ENCODE measurements at regions not wholly inside any gene's neighbourhood (a gene's known extent, or its start where the extent isn't known, plus 50 kb on each side); places are given as distances from the start of the nearest gene placed in this dataset.

DNA sequence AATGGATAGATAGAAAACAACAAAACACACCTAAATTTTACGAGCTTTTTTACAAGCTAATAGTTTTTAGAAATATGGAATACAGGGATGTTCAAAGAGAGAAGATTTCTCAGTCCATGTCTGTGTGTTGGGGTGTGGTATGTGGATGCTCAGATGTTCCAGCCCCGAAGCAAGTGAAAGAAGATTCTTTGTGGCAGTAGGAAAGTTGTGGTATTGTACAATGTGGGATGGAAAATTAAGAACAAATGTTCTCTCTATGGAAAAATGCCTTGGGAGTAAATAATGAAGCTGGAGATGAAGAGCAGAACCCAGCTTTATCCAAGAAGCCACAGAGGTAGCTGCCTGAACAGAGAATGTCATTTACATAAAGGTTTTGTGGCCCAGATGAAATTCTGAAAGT, 150.3 kb upstream of the PRKD1 start:
- DNase-seq = no peak

DNA sequence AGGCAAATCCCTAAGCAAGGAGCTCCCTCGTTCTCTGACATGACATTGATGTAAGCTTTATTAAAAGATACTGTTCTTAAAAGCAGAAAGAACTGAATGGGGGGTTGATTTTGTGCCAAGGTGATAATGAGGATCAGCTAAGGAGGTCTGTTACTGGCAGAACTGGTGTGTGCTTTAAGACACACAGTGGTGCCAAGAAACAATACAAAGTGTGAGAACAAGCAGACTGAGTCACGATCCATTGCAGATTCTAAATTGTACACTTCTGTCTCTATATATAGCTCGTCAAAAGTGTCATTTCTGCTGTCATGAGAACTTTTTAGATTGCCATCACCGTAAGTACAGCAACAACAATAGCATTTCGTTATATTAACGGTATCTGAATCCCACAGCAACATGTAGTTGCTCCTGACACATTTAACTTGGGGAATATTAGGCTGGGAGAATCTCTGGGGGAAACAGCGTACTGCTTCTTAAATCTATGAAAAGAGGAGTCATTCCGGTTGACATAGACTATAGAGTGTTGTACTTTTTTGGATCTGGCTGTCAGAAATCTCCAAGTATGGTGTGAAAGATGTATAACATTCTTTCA, 151.3 kb upstream of the PRKD1 start:
- no peak for DNase-seq

DNA sequence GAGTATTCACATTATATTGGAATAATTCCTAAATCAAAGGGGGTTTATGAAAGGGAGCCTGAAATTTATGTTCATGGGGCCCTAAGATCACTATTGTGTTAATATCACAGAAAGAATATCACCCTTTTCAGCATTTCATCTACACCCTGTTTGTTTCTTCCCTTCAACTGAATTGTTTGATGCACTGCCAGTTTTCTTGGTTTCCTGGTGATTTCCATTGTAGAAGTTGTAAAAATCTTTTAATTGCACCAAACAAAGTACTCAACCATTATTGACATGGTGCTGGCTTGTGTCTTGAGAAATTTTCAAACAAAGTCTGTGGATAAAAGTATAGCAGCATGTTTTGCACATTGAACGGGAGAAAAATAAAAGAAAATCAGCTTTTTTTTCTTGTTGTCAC, 154.8 kb upstream of the PRKD1 start:
- no peak for DNase-seq

DNA sequence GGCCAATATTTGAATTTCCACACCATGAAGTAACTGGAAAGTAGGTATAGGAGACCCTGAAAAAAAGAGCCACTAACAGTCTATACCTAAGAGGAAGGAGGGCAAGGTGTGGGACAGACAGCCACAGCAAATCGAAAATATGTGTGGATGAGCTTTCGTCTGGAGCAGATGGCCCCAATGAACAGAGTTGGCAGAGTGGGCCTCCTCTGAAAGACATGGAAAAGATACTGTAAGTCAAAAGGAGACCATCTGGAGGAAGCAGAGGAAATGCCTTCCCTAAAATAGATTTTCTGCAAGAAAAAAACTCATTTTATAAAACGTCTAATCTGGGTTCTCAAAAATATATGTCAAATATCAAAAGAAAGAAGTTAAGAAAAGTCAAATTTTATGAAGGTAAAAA, 157.2 kb upstream of the PRKD1 start:
- DNase-seq = no peak

DNA sequence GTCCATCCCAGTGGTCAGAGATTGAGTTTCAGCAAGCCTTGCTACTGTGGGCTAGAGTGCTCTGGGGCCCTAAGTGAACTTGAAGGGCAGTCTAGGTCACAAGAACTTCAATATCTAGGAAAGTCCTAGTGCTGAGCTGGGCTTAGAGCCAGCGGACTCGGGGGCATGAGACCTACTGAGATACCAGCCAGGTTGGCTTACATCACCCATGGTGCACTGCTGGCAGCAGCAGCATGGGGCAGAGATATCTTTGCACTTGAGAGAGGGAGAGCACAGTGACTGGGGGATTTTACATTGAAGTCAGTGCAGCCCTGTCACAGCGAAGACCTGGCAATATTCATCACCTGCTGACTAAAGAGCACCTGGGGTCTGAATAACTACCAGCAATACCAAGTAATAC, 158.3 kb upstream of the PRKD1 start:
- DNase-seq = no peak

DNA sequence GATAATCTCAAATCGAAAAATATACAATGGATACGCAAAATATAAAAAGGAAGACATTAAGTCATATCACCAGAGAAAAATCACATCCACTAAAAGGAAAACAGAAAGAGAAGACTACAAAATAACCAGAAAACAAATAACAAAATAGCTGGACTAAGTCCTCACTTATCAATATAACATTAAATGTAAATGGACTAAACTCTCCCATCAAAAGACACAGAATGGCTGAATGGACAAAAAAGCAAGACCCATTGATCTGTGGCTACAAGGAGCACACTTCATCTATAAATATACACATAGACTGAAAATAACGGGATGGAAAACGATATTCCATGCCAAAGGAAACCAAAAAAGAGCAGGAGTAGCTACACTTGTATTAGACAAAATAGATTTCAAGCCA, 161.0 kb upstream of the PRKD1 start:
- DNase-seq = no peak

DNA sequence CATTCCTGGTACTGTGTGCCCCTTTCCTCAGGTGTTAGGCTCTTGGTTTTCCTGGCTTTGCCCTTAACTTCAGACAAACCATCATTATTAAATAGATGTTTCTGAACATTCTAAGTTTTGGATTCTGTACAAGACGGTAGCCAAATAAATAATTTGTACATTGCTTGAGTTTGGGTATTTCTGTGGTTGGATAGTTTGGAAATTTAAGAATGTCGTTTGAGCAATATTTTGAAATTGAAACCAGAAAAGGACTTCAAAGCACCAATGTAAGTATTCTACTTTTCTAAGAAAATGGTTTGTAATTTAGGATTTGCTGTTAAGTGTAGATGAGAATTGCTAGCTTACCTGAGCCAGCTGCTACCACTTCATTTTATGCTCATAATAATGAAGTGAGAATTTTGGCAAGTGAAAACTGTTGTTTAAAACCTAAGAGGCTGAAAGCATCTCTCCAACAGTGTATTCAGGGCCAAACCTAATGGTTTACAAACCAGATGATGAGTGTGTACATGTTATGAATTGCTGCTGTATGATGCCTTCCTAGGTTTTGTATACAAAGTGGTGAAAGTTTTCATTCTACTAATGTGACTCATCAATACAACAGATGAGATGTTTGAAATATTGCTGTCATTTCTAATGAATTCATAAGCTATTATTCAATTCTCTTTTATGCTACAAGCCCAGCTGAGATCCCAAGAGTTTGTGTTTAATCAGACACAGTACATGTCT, 181.5 kb upstream of the PRKD1 start:
- DNase-seq = no peak

DNA sequence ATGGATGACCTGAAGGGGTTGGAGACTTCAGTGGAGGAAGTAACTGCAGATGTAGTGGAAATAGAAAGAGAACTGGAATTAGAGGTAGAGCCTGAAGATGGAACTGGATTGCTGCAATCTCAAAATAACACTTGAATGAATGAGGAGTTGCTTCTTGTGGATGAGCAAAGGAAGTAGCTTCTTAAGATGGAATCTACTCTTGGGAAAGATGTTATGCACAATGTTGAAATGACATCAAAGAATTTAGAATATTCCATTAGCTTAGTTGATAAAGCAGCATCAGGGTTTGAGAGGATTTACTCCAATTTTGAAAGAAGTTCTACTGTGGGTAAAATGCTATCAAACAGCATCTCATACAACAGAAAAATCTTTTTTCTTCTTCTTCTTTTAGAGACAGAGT, 186.4 kb upstream of the PRKD1 start:
- no peak for DNase-seq

DNA sequence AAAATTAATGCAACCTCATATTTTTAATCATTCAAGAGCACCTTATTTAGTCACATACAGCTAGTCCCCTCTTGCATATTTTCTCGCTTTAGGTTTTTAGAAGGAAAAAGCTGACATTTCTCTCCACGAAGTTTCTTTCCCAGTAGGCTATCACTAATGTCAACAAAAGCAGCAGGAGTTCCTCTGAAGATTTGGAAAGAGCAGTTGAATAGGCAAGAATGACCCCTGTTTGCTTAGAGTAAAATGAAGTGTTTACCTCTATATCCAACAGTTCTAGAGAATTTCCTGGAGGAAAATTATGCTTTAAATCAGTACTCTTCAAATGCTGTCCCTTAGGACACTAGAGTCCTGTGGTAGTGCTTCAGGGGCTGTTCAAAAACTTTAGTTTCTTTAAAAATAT, 188.1 kb upstream of the PRKD1 start:
- DNase-seq = no peak

DNA sequence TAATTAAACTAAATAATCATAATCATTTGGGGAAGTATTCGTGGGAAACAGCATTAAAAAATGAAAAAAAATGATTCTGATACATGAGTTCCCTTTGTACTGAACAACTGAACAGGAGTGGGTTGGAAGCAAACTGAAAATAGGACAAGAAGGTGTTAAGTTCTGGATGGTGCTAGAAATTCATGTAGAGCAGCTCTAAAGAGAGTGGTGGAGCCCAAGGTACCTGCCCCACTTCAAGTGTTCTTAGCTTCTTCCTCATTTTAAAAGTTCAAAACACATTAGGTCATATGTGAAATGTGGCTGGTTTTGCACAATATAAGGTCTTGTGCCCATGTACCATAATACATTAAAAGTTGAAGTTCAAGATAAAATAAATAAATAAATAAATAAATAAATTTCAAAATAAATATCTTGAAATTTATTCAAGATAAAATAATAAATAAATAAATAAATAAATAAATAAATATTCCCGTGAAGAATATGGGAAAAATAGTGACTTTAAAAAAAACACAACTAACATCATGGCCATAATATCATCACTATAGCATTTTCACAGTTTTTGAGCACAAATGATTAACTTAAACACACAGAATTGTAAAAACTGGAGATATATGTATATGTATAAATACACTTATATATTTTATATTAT, 191.5 kb upstream of the PRKD1 start:
- no peak for DNase-seq

DNA sequence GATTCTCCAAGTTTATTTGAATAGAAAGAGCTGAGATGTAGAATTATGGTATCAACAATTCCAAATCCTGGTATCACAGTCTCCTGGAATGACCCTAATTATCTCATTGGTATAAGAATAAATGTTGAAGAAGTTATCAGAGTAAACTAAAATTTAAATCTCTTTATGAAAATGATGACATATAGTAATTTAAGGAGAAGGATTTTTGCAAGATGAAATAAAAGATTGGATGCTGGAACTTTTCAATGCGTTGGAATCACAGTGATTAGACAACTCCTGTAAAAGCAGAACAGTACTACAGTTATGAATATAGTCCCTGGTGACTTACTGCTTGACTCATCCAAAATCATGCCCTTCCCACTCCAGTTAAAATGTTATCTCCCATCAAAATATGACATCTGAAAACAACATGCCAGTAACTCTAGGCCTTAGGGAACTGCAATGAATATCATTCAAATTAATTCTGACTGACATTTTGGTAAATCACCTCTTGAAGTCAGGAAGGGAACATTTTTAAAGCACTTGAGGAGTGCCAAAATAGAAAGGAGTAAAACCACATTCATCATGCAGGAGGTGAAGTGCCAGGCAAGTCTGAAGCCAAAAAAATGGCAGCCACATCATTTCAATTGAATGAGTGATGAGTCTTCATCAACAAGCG, 197.8 kb upstream of the PRKD1 start:
- no peak for DNase-seq

DNA sequence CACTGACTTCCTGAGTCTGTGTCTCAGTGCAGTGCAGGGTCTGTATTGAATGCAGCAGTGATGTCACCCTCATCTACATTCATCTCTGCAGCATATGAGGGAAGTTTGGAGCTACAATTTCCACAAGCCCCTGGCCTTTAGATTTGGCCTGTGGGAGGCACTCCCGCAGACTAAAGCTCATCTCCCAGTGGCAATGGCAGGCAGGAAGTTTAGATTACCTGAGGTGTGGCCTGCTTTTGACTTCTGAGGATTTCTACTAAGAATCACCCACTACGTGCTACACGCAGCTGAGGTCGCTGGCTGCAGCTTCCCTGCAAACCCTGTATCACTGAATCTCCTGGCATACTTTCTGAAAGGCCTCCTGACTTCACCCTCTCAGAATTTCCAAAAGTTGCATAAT, 202.2 kb upstream of the PRKD1 start:
- no peak for DNase-seq

DNA sequence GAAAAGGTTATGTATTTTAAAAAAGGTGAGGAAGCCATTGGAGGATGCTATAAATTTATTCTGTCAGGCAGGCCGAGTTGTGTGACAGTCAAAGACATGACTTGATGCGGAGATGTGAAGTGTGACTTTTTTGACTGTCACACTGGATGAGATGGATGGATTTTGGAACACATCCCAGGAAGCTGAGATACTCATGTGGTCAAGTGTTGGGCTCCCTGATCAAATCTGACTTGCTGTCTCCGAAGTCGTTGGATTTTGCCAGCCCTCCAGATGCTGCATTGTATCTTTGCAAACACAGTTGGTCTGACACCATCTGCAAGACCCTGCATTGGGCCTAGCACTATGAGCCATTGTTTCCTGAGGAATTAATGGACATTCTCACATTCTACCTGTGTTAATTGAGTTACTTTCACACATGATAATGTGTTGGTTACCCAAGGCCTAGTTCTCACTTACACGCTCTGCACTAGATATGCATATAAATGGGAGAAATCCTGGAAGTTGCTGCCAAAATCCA, 204.0 kb upstream of the PRKD1 start:
- DNase-seq = no peak

DNA sequence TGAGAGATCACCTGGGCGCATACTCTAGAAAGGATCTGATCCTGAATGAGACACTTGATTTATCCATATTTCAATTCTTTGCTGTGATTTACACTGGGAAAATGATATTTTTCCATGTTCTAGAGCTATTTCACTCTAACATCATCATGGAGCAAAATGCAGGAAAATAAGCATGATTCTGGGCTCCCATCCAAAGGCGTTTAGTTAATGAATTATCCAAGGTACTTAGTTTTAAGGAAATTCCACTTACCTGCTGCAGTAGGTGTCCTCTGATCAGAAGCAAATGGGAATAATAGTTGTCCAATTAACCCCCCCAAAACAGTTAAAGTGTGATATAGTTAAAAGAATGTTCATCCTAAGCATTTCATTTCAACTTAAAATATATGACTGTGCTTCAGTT, 204.5 kb upstream of the PRKD1 start:
- no peak for DNase-seq

DNA sequence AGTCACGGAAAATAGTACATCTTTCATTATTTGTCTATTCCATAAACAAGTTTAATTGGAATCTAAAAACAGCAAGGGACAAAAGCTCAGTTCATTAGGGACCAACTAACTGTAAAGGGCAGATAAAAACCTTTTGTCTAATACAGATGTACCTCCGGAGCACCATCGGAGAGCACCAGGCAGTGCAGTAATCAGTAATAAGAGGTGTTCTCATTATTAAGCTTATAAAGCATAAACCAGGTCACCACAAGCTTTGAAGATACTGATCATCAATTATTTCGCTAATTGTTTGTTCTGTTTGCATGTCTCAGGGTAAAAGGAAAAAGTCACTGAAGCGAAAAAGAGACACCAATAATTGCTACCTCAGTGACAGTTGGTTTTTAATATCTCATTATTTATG, 207.3 kb upstream of the PRKD1 start:
- DNase-seq = no peak

DNA sequence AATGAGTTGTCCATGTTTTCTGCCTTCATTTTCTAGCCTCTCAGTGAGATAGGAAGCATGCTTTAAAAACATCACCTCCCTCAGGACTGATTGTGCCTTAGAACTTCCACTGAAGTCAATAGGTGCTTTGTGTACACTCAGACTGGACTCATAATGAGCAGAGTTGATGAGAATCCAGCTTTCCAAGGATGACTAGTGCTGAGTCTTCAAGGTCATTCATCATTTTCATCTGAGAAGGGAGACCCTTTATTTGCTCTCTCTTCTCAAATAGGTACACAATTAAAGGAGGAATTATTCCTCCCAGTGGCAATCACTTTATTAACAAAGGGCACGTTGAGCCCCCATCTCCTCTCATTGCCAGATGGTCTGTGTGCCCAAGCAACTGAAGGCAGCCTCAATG, 210.9 kb upstream of the PRKD1 start:
- no peak for DNase-seq

DNA sequence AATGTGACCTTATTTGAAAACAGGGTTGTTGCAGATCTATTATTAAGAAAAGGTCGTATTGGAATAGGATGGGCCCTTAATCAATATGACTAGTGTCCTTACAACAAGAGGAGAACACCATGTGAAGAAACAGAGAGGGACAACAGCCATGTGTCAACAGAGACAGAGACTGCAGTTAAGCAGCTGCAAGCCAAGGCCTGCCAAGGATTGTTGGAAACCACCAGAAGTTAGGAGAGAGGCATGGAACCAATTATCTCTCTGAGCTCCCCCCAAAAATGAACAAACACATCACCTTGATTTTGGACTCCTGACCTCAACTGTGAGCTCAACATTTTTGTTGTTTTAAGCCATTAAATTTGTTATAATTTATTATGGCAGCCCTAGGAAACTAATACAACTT, 214.6 kb upstream of the PRKD1 start:
- DNase-seq = no peak

DNA sequence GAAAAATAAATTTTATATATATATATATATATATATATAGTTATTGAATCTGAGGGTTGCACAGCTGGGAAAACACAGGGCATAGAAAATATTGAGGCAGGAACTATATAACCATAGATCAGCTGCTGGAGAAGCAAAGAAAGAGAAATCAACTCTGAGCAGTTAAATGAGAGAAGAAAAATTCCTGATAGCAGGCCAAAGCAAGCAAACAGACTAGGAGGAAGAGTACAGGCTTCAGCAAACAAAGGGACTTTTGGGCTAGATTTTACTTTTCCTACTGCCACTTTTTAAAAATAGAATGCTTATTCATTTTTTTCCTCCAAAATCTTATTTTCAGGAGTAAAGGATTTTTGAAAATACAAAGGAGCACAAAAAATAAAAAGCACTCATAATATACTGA, 216.0 kb upstream of the PRKD1 start:
- DNase-seq = no peak

DNA sequence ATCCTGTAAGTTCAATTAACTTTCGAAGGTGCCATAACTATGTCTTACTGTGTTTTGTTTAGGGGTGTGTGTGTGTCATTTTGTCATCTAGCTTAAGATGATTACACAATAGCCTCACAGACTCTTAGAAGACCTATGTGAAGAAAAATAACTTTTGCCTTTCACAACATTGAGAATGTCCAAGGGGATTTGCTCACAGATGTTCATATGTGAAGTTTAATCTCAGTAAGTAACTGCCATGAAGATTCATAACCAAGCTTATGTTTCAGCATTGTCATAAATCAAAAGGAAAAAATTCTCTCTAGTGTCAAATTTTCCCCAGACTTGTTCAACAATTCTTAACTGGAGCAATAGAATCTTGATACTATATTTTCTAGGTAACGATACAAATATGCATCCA, 226.1 kb upstream of the PRKD1 start:
- no peak for DNase-seq

DNA sequence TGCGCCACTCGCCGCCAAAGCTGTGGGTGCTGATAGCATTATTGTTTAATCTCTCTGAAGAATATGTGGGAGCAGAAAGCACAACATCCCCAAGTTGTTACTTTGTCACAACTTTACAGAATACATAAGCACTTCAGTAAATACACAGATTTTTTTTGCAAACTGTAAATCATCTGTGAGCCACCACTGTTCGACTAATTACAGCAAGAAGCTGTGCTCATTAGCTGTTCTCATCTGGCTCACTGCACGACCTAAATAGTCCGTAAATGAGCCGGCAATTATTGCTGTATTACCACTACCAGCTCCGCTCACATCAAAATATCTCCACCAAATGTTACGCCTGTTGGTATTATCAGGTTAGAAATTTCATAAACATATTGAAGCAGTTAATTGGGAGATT, 228.9 kb upstream of the PRKD1 start:
- no peak for DNase-seq

DNA sequence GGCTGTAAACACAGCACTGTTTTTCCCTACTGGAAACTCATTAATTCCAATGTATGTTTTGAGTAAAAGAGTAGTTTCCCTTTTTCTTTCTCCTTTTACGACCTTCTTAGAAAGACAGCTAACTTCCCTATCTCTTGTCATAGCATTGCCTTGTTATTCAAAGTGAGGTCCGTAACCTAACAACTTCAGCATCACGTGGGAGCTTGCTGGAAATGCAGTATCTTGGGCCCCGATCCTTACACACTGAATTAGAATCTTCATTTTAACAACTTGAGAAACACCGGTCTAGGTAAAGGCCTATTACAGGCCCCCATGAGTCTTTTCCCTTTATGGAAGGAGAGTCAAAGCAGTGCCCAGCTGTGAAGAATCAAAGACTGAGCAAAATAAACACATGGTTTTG, 230.7 kb upstream of the PRKD1 start:
- DNase-seq = no peak

DNA sequence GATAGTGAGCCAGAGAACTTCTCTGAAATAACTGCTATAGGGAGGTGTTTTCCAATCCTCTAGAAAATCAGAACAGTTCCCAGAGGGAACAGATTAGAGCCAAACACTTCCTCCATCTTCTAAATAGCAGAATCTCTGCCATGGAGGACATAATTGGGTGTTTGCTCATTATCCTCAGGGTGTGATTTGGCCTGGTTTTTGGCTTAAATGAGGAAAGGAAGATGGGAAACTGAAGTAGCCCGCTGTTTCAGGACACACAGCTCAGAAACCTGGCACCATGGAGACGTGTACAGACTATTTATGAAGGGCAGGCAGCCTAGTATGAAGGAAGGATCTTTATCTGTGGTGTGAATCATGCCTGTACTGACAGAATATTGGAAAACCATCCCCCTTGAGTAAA, 231.7 kb upstream of the PRKD1 start:
- no peak for DNase-seq

DNA sequence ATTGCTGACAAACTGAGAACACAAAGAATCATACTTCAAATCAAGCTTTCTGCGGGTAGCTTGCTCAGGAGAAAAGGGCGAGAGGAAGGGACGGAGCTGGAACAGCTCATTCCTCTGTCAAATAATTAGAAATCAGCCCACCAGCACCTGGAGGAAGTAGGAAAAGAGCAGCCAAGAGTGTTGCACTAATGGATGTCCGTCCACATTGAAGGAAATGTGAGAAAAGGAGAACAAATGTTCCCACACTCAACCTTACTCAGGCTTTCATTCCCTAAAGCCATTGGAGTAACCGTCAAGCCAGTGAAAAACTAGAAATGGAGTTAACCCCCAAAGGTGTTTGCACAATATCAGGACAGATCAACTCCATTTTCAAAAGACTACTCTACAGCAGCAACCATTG, 233.0 kb upstream of the PRKD1 start:
- no peak for DNase-seq

DNA sequence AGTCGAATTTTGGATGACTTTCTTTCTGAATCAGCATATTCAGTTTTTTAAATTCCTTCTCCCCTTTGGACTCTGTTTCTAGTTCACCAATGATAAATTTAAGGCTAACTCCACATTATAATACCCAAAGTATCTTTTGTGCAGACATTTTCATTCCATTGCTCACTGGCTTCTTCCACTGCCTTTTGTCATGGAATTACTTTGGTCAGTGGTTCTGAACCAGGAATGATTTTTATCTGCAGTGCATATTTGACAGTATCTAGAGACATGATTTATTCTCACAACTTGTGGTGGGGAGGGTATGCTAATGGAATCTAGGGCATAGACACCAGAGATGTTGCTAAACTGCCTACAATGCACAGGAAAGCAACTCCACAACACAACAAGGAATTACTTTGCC, 234.4 kb upstream of the PRKD1 start:
- DNase-seq = no peak

All from activated T-cell treated with anti-CD3 and anti-CD28 coated beads, Interleukin-2, amount 50 U/mL, for 1 hour (primary cell).